GM19468 (cell line): ENCODE measurements at regions not wholly inside any gene's neighbourhood (a gene's known extent, or its start where the extent isn't known, plus 50 kb on each side); places are given as distances from the start of the nearest gene placed in this dataset.

Experiments used
- ATAC-seq: cut with Tn5 transposase; IDR thresholded peaks from one replicate; pipeline ENCODE4 v1.9.1; 2021; ENCODE audit warnings: mild to moderate bottlenecking, moderate library complexity, moderate number of reproducible peaks; ENCODE audit not compliant: unreplicated experiment; ENCODE audit errors: extremely low read depth

- ATAC-seq, result no peak
Measured at GRCh38 chr3:98954791-98955604, 53.5 kb upstream of the DCBLD2 start.

- no peak for ATAC-seq
Measured at GRCh38 chr3:98954242-98954641, 52.7 kb upstream of the DCBLD2 start.

DNA sequence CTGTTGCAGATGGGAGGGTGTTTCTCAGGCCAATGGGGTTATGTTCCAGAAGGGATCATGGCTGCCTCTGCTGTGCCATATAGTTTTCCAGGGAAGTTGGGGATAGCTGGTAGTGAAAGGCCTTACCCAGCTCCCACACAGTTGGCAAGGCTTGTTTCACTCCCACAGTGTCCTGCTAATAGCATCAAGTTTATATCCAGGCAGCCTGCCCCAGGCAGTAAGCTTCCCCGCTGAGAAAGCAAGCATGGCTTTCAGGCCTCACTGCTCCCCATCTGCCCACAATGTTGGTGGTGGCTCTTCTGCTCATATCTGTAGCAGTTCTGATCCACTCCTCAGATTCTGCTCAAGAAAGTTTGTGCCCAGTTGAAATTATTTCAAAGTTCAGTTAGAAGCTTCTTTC lies 50.9 kb upstream of the DCBLD2 start:
- ATAC-seq, result no peak
